ENCODE measurements at regions not wholly inside any gene's neighbourhood (a gene's known extent, or its start where the extent isn't known, plus 50 kb on each side); places are given as distances from the start of the nearest gene placed in this dataset.
A peak's percentile ranks its signal among the peaks of the same experiment; 100 is the strongest.

DNA sequence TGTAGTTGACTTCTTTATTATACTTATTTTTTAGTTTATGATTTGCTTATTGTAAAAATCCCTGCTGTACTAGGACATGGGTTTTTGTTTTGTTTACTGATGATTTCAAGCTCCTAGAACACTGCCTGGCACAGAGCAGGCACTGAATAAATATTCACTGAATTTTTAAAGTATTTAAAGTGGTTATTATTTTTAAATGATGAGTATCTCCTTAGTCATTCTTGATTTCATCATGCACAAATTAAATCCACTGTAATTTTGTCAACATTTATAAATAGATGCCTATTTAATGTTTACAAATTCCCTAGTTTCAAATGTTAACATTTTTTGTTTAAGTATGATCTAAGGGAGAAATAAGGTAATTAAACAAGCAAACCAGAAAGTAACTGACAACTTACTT, 367.9 kb upstream of the SLIT2 start:
- no peak for DNase-seq

DNA sequence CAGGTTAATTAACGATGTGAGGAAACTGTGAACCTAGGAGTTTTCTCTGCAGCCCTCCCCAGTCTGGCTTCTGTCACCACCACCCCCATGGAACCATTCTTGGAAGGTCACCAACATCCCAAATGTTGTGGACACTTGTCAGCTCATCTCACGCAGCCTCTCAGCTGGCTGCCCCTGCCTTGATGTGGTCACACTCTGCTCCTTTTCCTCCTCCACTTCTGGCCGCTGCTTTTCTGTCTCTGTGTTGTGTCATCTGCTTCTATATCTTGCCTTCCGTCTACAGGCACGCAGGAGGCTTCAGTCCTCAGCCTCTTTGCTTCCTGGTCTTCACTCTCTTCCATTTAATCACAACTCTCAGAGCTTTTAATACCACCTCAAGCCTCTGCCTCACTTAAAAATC, 371.5 kb upstream of the SLIT2 start:
- DNase-seq: no peak

DNA sequence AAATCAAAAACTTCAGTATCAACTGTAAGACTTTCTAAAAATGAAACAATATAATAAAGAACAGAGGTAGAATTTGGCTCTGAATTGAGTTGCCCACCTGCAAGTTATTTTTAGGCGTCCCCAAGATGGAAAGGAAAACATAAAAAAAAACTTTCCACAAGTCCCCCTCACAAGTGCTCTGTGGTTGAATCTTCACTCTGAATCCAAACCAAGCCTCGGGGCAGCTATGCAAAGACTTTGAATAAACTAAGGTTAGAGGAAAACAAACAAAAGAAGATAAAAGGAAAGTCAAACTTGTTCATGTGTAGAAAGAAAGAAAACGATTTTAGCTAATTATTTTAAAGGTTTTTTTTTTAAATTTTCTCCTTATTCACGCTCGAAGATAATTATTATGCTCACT, 372.4 kb upstream of the SLIT2 start:
- no peak for DNase-seq

DNA sequence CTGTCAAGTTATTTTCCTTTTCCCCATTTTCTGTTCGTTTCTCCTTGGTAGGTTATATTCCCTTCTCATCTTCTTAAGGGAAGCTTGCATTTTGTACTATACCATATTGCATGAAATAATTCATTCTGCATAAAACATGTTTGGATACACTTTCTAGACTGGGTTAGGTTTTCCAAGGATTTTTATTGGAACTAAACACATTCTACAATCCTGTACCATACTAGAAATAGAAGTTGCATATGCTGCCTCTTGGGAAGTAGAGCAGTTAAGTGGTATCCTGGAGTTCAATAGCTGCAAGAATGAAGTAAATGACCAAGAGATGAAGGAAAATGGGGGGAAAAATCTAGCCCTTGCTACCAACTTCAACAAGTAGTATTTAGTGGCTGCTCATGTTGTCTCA, 393.7 kb upstream of the SLIT2 start:
- DNase-seq: no peak

DNA sequence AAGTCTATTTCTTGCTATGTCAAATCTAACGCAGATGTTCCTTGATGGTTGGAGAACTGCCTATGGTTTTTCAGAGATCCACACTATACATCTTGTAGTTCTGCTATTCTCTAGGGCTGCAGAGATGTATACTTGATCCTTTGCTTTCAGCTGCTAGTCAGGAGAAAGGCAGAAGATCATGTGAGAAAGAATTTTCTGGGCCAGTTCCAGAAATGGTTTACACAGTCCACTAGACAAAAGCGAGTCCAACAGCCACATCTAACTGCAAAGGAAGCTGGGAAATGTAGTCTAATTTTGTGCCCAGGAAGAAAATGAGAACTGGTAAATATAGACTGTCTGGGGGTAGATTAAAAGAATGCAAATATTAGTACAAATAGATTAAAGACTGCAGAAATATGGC, 394.3 kb upstream of the SLIT2 start:
- DNase-seq: no peak

DNA sequence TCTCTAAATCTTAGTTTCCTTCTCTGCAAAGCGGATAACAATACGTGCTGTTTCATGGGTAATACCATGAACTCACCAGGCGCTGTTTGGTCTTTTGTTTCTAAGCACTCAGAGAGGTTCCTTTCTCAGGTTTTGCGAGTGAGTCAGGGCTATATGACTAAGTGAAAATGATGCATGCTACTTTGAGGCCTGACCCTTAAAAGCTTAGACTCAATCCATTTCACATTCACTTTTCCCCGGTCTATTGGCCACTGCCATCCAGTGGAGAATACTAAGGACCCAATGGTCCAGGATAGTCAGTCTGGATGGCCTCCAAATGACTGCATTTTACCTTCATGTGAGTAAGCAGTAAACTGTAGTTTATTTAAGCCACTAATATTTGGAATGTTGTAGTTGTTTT, 400.8 kb upstream of the SLIT2 start:
- DNase-seq: no peak

DNA sequence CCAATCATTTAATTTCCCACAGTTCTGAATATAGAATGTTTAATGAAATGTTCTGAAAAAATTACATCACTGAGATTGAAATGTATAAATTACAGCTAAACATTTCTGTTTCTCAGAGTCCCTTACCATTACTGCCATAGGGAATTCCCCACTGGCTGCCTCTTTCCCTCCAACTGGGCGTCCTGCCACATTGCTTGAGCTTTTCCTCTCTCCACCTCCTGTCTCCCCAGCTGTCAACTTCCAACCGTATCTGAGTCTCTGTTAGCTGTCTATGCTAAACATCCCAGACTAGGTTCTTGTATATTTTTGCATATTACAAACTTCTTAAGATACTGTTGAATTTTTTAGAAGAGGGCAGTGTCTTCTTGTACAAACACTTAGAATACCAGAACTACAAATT, 407.3 kb upstream of the SLIT2 start:
- peak in 1 of 14 donors; percentile 35 for DNase-seq

DNA sequence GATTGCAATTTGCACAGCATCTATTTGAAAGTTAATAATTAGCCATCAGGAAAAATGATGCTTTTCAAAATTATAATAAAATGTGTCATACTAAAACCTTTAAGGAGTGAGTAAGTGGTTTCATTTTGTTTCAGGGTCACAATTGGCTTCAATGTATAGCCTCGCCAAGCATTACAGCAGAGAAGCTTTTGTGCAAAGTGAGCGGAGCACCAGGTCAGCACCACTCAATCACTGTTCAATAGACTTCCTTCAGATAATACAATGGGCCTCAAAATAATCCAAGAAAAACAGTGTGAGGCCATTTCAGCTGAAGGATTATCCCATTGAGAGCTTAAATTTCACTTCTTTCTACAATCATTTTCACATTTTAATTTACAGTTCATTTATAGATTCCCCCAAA, 409.2 kb upstream of the SLIT2 start:
- no peak for DNase-seq

DNA sequence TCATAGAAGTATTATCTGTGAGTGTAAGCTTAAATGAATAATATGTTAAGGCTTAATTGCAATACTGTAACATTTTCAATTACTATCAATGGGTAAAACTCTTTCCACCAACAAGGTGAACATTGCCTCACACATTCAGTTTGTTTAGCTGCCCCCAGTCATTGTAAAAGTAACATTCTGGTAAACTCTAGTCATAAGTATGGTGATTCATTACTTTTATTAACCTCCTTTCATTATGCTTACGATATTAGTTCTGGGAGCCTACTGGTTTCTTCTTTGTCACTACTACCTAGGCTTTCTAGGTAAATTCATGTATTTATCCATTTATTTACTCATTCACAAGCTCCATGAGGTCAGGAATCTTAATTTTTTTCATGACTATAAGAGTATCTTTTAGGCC, 412.8 kb upstream of the SLIT2 start:
- DNase-seq: no peak

DNA sequence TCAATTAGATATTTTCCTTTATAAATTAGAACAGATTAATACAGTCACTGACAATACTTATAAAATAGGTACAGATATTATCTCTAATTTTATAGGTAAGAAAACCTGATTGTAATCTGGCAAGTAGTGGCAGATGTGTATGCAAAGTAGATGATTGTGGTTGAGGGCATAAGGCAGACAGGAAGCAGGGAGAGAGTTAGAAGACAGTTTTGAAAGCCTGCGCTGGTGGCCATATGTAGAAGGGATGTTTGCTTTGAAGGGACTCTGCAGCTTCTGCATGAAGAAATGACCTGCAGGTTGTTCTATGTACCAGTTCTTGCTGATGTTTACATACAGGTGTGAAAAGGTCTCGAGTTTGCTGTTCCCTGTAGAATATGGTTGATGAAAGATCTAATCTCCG, 416.3 kb upstream of the SLIT2 start:
- DNase-seq: no peak

DNA sequence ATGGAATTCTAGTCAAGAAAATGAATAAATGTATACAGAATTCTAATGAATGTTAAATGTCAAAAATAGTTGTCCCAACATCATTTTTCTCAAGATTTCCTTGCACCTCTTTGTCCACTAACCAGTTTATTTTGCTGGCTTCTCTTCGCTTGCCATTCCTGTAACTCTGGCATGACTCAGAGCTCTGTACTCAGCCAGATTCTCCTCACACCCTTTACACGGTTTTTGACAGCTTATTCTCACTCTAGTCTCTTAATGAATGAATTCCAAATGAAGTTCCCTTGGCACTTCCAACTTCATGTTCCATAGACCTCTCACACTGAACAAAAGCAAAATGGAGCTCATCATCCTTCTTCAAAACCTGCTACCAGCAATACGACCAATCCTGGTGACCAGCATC, 419.3 kb upstream of the SLIT2 start:
- DNase-seq: no peak

DNA sequence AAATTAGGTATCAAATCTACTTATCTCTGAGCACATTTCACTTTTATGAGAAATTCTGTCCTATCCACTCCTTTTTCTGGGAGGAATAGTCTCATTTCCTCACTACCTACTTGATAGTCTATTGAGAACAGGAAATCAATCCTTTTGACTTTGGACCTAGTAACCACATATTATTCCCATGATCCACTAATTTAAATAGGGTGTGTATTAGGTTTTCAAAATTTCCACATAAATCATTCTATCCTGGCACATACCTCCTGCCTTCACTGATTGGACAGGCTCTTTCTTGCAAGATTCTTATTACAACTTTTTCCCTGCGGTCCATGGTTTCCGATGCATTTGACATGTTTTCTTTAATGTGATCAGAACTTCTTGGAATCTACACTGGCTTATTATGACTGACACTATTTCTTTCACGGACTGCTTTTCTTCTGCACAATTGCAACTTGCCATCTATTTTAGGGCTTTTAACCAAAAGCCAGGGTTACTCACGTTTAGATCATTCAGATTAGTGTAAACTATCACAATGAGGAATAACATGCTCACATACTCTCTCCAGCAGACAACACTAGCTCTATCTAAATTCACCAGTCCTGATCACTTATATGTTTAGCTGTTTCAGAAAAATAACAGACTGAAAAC, 419.9 kb upstream of the SLIT2 start:
- DNase-seq: no peak

DNA sequence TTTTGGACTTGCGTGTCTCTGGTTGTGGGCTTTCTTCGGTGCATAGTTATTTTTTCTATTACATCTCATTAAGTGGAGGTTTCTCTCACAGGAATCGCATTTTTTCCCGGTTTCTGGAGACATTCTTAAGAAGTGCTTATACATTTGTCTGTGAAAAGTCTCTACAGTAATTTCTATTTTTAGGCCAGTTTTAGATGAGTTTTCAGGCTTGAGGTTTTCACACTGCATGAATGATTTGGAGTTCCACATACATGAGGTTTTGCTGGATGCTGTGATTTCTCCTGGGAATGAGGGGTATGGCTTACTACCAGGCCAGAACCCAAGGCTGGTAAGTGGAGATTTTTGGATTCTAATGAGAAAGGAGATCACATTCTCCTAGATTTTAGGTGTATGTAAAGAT, 422.6 kb upstream of the SLIT2 start:
- no peak for DNase-seq

DNA sequence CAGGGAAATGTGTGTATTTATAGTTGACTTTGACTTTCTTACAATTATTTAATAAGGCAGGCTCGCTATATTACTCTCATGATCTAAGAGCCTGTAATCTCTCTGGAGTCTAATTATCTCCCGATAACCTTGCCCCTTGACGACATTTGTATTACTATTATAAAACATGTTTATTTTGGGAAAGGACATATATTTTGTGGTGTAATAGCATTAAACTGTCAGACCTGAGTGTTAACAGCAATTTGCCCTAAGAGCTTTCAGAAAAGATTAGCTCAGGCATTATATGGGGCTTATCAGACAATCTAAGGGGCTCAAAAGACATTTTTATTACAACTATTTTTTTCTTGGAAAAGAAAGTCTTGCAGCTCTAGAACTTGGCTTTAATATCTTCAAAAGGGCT, 427.9 kb upstream of the SLIT2 start:
- no peak for DNase-seq

DNA sequence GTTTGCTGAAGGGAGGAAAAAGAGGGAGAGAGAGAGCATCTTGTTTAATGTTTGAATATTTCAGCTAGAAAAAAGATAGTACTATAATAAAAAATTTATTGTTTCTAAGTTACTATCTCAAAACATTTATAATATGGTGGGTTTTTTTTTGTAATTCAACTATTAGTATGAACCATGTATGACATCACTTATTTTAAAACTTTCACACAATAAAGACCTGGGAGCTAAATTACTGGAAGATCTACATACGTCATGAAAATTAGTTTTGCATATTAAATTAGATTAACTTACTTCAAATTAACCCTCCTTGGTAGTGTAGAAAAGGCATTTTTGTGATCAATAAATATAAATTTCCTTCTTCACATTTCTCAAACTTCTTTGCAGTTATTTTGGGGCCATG, 432.0 kb upstream of the SLIT2 start:
- DNase-seq: no peak

DNA sequence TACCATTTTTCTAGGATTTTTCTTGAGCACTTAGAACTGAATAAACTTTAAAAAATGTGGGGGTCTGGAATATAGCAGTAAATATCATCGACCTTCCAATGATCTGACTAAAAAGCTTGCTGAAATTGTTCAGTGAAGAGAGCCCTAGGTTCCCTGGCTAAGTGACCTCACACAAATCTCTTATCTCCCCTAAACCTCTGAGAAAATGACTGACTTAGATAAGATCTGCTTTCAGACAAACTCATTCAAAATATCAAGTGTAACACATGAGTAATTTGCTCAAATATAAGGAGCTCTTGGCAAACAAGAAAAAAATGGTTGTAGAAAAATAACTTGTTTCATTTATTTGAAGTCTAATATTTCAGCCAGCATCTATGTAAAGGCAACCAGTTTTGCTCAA, 441.7 kb upstream of the SLIT2 start:
- DNase-seq: no peak

DNA sequence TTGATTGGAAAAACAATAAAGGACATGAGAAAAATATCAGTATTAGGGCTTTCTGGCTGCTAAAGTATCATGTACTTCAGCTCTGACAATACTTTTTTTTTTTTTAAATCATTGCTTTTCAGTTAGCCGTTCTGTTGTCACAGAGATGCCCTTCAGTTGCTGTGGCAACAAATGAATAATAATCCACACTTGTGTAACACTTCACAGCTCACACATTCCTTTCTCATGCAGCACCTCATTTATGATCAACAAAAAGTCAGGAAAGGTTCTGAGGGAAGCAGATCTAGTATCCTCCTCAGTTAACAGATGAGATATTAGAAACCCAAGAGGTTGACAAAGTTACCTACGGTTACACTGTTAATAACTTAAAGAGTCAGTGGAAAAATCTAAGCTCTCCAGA, 444.2 kb upstream of the SLIT2 start:
- no peak for DNase-seq

DNA sequence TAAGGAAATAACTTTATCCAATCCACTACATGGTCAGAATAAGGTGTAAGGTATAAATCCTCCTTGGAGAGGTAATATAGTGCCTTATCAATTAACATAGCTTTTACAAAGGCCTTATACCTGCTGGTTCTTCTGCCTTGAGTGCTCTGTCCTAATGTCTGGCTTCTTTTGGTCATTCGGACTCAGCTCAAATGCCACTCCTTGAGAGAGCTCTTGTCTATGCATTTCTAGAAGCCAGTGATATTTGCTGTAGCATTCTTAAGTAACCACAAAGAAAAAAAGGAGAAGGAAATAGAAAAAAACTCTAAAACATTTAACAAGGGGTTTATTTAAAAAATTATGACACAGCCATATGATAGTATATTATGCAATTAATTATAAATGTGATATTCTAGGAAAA, 444.8 kb upstream of the SLIT2 start:
- DNase-seq: no peak

DNA sequence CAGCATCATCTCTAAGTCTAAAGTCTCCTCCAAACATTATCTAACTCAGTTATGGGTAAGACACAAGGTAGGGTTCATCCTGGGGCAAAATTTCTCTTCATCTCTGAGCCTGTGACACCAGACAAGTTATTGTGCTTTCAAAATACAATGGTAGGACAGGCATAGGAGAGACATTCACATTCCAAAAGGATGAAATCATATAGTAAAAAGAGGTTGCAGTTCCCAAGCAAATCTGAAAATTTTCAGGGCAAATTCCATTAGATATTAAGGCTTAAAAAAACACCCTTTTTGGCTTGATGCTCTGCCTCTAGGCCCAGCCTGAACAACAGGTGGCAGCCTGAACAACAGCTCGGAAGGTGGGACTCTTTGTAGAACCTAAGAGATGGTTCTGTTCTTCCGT, 448.3 kb upstream of the SLIT2 start:
- DNase-seq: no peak

DNA sequence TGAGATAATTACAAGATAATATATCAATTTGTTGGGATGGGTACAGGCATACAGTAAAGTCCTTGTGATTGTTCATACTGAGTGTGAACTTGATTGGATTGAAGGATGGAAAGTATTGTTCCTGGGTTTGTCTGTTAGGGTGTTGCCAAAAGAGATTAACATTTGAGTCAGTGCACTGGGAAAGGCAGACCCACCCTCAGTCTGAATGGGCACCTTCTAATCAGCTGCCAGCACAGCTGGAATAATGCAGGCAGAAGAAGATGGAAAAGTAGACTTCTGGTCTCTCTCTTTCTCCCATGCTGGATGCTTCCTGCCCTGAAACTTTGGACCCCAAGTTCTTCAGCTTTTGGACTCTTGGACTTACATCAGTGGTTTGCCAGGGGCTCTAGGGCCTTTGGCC, 457.9 kb upstream of the SLIT2 start:
- DNase-seq: no peak

DNA sequence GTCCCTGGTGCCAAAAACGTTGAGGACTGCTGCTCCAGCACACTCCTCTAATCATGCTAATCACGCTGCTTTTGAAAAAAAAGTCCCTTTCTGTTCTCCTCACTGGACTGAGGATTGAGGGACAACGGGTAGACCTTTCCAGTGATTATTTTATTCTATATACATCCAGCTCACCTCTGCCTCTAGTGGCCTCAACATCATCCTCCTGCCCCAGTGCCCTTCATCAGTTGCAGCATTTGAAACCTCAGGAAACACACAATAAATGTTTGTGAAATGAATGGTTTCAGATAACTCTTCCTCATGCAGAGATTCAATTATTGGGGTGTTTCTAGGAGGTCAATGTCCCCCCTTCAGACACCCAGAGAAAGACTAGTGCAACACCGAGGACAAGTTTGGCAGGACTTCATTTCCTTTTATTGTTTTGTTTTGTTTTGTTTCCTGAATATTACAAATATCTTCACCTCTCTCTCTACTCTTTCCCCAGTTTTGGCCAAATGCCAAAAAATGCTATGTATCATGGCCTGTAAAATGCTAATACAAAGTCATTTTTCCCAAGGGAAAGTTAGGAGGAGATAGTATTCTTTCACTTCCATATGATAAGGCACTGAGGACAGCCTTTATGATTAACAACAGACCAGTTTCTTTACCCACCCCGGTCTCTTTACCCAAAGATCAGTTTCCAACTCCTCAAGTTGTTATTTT, 460.1 kb upstream of the SLIT2 start:
- no peak for DNase-seq

DNA sequence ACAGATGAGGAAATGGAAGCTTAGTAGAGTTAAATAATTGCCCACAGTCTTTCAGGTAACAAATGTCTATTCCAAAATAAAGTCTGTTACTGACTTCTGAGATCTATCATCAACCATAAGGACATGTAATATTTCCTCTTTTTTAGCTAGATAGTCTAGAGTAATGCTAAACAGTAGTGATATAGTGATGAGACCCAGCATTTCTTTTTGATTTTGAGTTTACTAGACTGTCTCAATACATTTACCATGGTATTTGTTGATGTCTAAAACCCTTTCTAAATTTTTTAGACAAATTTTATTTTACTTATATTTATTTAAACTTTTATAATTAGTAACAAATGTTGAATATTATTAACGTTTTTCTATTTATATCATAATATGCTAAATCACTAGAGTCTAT, 465.1 kb upstream of the SLIT2 start:
- no peak for DNase-seq

DNA sequence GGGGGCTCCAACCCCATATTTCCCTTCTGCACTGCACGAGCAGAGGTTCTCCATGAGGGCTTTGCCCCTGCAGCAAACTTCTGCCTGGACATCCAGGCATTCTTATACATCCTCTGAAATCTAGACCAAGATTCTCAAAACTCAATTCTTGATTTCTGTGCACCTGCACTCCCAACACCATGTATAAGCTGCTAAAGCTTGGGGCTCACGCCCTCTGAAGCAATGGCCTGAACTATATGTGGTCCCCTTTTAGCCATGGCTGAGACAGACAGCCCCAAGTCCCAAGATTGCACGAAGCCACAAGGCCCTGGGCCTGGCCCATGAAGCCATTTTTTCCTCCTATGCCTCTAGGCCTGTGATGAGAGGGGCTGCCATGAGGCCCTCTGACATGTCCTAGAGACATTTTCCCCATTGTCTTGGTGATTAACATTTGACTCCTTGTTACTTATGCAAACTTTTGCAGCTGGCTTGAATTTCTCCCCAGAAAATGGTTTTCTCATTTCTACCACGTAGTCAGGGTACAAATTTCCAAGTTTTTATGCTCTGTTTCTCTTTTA, 468.0 kb upstream of the SLIT2 start:
- no peak for DNase-seq

DNA sequence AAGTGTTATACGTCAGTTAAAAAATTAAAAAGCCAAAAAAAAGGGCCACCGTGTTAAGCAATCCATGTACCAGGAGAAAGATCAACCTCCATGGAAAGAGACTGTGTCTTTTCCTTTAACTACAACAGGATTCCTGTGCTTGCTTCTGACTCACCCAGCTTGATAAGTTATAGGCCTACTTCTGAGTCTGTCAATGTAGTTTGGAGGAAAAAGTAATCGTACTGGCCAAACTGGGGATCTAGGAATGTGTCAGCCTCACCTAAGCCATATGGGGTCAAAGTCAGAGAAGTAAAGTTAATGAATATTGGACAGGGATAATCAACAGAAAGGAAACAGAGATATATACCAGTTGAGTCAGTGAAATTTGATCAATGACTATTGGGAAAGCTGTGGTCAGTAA, 470.8 kb upstream of the SLIT2 start:
- no peak for DNase-seq

DNA sequence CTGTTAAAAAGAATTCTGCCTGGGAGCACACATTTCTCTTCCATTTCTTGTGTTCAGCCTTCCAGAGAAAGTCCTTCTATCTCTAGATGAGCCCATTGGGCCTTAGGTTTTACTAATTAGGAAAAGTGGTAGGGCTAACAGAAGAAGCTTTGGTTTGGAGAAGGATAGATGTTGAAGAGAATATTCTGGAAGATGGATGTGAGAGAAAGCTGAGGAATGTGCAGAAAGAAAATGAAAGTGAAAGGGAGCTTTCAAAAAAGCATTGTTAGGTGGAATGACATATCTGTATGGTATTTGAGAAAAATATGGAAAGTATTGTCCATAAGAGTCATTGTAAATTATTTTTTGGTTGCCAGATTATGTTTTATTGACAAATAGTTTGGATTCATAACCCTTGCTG, 474.8 kb upstream of the SLIT2 start:
- no peak for DNase-seq

Measured in C1 segment of cervical spinal cord (tissue), 14 donors.